Ascending aorta (tissue), 2 donors: ENCODE measurements at regions not wholly inside any gene's neighbourhood (a gene's known extent, or its start where the extent isn't known, plus 50 kb on each side); places are given as distances from the start of the nearest gene placed in this dataset.

ENCODE experiments used
- DNase-seq, 2 donors: peaks; one replicate each; pipeline ENCODE4 v3.0.0-alpha.2; 2019; ENCODE audit warnings: low spot score in 2 of 2
- H3K27ac ChIP-seq, 2 donors: fragments of 200-600 bp; sonication (generic); one replicate each; pipeline ENCODE4 v1.5.1; 2016 to 2017; ENCODE audit warnings: mild to moderate bottlenecking in 1 of 2
- H3K27me3 ChIP-seq: fragments of 200-600 bp; sonication (generic); one replicate; pipeline ENCODE4 v1.5.1; 2017
- H3K36me3 ChIP-seq, 2 donors: fragments of 200-600 bp; sonication (generic); one replicate each; pipeline ENCODE4 v1.5.1; 2016
- H3K4me1 ChIP-seq, 2 donors: fragments of 200-600 bp; sonication (generic); one replicate each; pipeline ENCODE4 v1.5.1; 2016 to 2017; ENCODE audit warnings: mild to moderate bottlenecking in 1 of 2
- H3K4me3 ChIP-seq, 2 donors: fragments of 200-600 bp; sonication (generic); one replicate each; pipeline ENCODE4 v1.5.1; 2016 to 2017; ENCODE audit warnings: mild to moderate bottlenecking in 1 of 2
- H3K9me3 ChIP-seq, 2 donors: fragments of 200-600 bp; sonication (generic); one replicate each; pipeline ENCODE4 v1.5.1; 2016
- intact Hi-C: fragments of 100-400 bp; cut with DNase I; formaldehyde crosslinking; loops from one replicate; pipeline ENCODE4 v1.15.1; 2023
- TF ChIP-seq, protein P1 (sequence below), 3 experiments: fragments of 200-600 bp in 2 of 3; fragments of 450-650 bp in 1 of 3; sonication (generic) in 2 of 3; IDR thresholded peaks; one replicate each; pipeline ENCODE4 v1.5.1; 2016 to 2019; ENCODE audit warnings: antibody characterized with exemption in 3 of 3, mild to moderate bottlenecking in 1 of 3, moderate library complexity in 1 of 3

DNA sequence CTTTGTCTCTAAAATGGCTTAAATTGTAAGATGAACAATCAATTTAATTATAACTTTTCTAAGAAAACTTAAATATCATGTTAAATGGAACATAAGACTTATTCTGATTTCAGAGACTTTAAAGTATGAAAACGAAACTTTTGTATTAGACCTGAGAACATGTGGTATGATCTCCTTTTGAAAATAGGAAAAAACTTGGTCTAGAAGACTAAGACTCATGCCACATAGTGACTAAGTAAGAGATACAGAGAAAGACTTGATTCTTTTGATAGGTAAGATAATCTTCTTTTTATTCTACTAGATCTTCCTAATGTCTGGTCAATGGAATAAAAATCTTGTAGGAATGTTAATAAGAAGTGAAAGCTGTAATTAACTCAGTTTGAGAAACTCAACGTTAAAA, 326.3 kb upstream of the GRIA3 start:
- Histone ChIP-seq H3K9me3 (no peaks in the 10 kb centered on the region), H3K27me3 (no peaks in the 10 kb centered on the region), H3K27ac (no peak overlapping the region), H3K4me1 (no peaks in the 10 kb centered on the region), H3K36me3 (no peaks in the 10 kb centered on the region), H3K4me3 (no peak overlapping the region)
- intact Hi-C loops: no loop called here
- TF ChIP-seq, protein P1, sequence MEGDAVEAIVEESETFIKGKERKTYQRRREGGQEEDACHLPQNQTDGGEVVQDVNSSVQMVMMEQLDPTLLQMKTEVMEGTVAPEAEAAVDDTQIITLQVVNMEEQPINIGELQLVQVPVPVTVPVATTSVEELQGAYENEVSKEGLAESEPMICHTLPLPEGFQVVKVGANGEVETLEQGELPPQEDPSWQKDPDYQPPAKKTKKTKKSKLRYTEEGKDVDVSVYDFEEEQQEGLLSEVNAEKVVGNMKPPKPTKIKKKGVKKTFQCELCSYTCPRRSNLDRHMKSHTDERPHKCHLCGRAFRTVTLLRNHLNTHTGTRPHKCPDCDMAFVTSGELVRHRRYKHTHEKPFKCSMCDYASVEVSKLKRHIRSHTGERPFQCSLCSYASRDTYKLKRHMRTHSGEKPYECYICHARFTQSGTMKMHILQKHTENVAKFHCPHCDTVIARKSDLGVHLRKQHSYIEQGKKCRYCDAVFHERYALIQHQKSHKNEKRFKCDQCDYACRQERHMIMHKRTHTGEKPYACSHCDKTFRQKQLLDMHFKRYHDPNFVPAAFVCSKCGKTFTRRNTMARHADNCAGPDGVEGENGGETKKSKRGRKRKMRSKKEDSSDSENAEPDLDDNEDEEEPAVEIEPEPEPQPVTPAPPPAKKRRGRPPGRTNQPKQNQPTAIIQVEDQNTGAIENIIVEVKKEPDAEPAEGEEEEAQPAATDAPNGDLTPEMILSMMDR (IDR thresholded peaks at IDR 0.05): no peak
- no peak for DNase-seq

DNA sequence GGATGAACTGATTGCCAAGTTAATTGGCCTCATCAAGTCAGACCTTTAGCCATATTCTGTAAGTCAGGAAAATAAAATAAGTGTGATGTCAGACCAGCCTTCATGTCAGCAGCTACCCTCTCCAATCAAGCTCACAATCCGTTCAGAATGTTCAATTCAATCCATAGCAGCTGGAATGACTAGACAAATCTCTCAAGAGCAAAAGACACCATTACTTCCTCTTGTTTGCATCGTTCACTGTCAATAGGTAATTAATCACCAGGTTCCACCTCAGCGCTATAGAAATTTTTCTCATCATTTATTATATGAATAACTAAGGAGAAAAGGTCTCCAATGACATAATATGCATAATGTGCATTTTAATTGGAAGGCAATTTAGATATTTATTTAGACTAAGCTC, 321.0 kb upstream of the GRIA3 start:
- intact Hi-C loops: no loop called here

DNA sequence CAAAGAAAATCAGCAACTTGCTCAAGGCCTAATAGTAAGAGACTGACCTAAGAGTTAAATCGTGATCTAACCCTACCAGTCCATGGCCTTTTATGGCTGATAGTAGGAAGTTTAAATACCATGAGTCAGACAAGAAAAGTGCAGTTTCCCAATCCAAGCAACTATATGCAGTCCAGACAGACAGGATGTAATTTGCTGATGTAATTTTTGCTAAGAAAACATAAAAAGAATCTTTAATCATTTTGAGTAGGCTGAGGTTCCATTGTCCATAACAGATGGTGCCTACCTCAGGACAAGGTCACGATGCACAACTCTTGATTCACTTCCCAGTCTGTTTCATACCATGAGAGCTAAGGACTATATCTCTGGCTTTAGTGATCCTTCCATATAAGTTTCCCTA, 317.5 kb upstream of the GRIA3 start:
- intact Hi-C loops: no loop called here
- H3K4me3 ChIP-seq: no peak overlapping the region
- DNase-seq: no peak
- H3K9me3 ChIP-seq: no peaks in the 10 kb centered on the region
- H3K36me3 ChIP-seq: no peaks in the 10 kb centered on the region
- no peaks in the 10 kb centered on the region for H3K4me1 ChIP-seq
- no peaks in the 10 kb centered on the region for H3K27me3 ChIP-seq
- TF ChIP-seq, protein P1 (IDR thresholded peaks at IDR 0.05): no peak
- H3K27ac ChIP-seq: no peak overlapping the region

More for the DNA sequence above, 321.0 kb upstream of the GRIA3 start:
- DNase-seq: no peak
- Histone ChIP-seq H3K4me3 (no peak overlapping the region), H3K9me3 (no peaks in the 10 kb centered on the region), H3K27me3 (no peaks in the 10 kb centered on the region), H3K36me3 (no peaks in the 10 kb centered on the region), H3K27ac (no peak overlapping the region), H3K4me1 (no peaks in the 10 kb centered on the region)
- TF ChIP-seq, protein P1 (IDR thresholded peaks at IDR 0.05): no peak

DNA sequence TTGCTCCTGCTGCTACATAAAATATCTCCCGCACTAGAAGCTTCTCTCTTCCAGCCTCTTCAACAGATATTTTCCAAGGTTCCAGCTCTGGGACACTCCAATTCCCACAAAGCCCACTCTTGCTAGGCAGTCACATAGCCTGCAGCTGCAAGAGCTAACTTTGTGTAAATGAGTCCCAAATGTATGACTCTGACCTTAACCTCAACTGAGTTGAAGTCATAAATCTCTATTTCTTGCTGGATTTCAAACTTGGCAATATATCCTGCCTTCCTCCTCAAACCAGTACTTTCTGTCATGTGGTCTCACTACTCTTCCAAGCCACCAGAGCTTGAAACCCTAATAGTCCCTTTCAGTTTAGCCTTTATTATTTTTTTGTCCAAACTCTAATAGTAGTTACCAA, 315.4 kb upstream of the GRIA3 start:
- TF ChIP-seq, protein P1 (IDR thresholded peaks at IDR 0.05): no peak
- H3K9me3 ChIP-seq: no peaks in the 10 kb centered on the region
- no peaks in the 10 kb centered on the region for H3K27me3 ChIP-seq
- no peak overlapping the region for H3K27ac ChIP-seq
- no peaks in the 10 kb centered on the region for H3K4me1 ChIP-seq
- intact Hi-C loops: no loop called here
- no peak overlapping the region for H3K4me3 ChIP-seq
- no peaks in the 10 kb centered on the region for H3K36me3 ChIP-seq
- DNase-seq: no peak

DNA sequence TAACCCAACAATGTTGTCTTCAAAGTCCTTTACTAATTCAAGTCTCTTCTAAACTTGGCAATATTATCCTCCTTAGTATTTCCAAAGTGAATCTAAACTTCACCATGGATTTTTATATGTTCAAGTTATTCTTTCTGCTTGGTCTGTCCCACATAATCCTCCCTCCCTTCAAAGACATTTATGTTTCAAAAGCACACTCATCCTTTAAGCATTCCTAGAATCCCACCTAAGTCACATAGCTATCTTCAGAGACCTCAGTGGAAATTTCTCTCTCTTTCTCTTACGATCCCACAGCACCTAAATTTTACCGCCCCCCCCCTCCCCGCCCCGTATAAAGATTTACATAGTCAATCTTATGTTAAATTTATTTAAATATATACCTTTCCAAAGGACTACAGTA, 314.9 kb upstream of the GRIA3 start:
- intact Hi-C loops: no loop called here
- Histone ChIP-seq H3K4me1 (no peaks in the 10 kb centered on the region), H3K36me3 (no peaks in the 10 kb centered on the region), H3K27me3 (no peaks in the 10 kb centered on the region), H3K27ac (no peak overlapping the region), H3K4me3 (no peak overlapping the region), H3K9me3 (no peaks in the 10 kb centered on the region)
- DNase-seq: no peak
- TF ChIP-seq, protein P1 (IDR thresholded peaks at IDR 0.05): no peak

DNA sequence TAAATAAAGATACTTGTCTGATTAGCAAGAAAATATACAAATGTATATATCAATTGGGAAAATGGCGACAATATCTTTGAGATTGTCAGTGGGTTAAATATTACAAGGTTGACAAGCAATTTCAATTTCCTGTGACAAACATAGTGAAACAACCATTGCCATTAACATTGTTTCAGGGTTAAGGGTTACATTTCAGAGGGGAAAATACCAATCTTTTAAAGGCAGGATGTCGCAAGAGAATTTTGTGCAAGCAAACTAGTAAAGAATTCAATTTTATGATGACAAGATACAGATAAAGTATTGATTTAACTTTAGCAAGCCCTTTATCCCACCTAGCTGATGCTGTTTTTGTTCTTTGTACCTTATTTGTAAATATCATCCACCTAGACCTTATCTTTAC, 305.8 kb upstream of the GRIA3 start:
- TF ChIP-seq, protein P1 (IDR thresholded peaks at IDR 0.05): no peak
- Histone ChIP-seq H3K9me3 (peaks cover 0 to 6% of the 10 kb centered on the region in 2 donors), H3K27me3 (no peaks in the 10 kb centered on the region), H3K27ac (no peak overlapping the region), H3K4me3 (no peak overlapping the region), H3K4me1 (no peaks in the 10 kb centered on the region), H3K36me3 (no peaks in the 10 kb centered on the region)
- no peak for DNase-seq
- intact Hi-C loops: no loop called here
